Fibroblast of upper back skin (primary cell): ENCODE measurements at regions not wholly inside any gene's neighbourhood (a gene's known extent, or its start where the extent isn't known, plus 50 kb on each side); places are given as distances from the start of the nearest gene placed in this dataset.
"Not testable (repeated sequence)": the region's sequence is repeated elsewhere in the genome, so short reads cannot be mapped to it uniquely, and the experiment has no call there.

Experiments used
- DNase-seq: peaks from one replicate; pipeline ENCODE4 v3.0.0-alpha.2; 2013

DNA sequence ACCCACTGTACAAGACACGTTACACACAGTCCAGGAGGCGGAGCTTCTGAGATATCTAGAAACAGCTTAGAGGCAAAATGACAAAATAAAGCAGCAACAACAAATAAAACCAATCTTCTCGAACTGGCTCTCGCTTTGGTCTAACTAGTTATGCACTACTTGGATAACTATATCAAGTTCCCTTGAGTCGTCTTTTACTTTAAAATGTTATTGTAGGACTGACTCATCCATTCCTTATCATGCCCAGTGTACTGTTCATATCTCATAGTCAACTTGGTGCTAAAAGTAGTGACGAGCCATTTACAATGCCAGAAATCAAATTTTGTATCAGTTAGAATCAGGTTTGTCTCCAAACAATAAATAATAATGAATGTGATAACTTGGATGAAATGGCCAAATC, 102.5 kb upstream of the SLC35G4 start:
- DNase-seq: no peak

DNA sequence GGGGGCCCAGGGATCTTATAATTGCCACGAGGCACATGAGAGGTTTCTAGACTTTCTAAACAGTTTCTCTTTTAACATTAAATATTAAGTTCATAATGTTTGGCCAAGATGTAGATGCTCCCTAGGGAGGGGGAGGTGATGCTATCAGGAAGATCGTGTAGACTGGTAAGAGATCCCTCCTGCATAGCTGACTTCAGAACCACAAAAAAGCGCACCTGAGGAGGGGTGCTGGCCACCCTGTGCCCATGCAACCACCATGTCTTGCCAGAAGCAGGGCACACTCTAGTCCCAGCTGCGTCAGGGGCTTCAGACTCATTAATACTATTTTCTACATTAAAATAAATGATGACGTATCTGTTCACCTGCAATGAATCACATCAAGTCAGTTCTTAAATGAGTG, 103.4 kb upstream of the SLC35G4 start:
- DNase-seq: no peak

DNA sequence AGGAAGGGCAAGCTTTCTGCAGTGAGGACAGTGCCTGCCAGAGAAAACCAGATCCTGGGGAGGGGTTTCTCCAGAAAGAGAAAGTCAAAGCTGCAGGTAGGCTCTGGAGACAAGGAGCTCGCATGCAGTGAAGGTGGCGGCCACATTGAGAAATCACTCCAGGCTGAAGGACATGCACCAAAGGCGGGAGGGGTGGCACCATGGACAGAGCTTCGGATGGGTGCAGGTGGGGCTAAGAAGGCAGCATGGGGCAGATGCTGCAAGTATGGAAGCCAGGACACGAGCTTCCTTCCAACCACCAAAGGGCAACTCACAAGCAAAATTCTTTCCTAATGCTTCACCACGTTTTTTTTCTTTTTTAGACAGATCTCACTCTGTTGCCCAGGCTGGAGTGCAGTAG, 104.4 kb upstream of the SLC35G4 start:
- DNase-seq: no peak

DNA sequence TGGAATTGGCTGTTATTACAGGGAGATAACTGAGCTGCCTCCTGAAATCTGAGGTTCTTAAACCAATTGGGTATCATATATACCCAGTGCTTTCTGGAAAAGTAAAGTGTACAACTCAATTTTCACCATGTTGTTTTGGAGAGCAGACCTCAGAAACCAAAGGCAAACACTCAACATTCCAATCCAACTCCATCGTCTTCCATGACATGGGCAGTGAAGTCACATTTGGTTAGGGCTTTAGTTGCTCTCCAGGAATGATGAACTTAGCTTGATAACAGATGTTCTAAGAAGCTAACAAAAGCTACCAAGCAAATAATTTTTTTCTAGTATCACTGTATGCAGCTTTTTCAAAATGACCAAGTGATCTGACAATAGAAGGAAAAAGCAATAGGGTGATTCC, 107.0 kb upstream of the SLC35G4 start:
- DNase-seq: peak; percentile 59

DNA sequence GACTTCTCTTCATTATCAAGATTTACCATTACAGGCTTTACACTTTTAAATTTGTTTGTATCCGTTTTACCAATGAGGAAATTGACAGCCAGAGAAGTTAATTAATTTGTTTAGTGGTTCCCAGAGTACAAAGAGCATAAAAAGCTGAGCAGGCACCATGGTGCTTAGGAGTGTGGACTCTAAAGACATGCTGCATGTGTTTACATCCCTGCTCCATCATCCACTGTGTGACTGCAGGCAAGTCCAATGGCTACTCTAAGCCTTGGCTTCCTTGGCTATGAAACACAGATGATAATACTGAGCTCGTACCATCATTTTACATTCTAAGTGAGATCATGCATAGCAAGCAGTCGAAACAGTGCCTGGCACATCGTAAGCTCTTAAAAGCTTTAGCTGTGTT, 108.0 kb upstream of the SLC35G4 start:
- DNase-seq: no peak

DNA sequence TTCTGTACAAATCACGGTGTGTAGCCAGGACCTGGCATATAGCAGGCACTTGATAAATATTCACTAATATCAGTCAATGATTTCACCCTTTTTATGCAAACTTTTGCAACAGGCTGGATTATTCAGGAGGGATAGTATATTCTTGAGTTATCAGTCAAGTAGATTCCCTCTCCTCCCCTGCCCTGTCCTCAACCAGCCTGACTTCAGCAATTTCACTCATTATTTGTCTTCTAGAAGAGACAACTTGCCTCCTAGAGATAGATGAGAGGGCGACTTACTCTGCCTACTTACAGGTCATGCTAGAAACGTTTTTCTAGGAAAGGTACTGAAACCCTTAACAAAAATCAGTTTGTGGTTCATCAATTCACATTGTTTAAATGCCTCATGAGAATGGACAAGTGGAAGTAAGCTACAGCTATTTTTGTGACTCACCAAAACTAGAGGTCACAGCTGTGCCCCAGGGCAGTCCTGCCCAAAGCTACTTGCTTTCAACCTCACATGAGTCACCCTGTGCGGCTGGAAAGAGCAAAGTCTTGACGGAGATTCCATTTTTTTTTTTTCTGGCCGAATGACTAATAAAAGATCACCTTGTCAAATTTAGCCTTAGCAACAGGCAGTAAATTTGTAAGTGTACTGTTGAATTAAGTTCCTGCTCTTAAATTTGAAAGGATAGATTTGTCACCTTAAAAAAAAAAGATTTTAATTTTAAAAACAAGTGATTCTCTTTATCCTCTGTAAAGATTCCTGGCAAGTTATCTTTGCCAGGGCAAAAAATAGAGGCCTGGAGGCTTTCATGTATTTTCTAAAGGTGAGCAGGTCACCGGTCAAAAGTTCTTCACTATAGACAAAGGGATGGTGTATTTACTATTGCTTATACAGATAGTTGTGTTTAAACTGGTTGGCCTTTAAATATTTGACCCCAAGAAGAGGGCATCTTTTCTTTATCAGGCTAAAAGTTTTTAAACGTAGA, 109.0 kb upstream of the SLC35G4 start:
- DNase-seq: peak; percentile 98

DNA sequence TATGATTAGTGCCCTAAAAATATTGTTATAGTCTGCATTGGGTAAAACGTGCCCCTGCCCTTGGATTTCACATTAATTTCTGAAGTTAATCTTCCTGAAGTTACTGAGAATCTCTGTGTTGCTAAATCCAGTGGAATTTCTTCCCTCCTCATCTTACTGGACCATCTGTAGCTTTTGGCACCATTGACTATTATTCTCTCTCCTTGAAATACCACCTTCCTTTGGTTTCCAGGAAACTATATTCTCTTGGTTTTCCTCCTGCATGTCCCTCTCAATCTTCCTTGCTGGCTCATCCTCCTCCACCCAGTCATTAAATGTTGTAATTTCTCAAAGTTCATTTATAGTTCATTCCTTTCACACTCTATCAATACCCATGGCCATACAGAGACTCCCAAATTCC, 110.6 kb upstream of the SLC35G4 start:
- peak; percentile 40 for DNase-seq

DNA sequence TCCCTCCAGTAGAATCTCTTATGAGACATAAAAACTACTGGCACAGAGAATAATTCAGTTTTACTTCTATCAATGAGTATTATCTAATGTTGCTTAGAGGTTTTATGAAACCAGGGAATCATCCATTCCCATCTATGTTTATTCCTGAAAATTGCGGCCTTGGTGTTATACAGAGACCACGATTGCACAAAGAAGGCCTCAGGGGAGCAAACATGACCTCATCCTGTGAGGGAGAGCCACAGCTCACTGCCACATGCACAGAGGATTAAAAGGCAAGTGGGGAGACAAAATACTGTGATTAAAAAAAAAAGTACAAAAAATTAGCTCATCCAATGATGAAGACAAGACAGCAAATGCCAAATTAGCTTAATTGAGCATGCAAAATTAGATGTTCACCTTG, 111.8 kb upstream of the SLC35G4 start:
- peak; percentile 64 for DNase-seq

DNA sequence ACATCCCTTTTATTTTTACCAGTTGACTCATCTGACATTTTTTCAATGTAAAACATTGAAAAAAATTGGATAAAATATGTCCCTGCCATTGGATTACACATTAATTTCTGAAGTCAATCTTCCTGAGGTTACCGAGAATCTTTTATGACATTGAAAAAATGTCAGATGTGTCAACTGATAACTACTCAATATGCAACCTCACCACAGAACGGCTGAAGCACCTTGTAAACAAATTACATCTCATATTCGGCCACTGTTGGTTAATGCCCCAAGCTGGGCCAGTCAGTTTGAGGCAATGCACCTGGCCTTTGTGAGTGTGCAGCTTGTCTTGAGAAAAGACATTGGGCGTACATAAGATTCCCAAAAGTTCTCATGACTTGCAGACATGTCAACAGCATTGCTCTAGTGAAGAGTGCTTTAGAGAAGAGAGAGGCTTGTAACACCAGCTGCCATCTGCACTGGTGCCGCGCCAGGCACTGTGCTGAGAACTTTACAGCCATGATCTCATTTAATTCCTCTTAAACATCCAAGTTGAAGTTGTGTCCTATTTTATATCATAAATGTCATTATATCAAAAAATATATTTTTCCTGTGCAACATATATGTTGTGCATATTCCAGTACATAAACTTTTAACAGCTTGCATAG, 112.7 kb upstream of the SLC35G4 start:
- DNase-seq: no peak

DNA sequence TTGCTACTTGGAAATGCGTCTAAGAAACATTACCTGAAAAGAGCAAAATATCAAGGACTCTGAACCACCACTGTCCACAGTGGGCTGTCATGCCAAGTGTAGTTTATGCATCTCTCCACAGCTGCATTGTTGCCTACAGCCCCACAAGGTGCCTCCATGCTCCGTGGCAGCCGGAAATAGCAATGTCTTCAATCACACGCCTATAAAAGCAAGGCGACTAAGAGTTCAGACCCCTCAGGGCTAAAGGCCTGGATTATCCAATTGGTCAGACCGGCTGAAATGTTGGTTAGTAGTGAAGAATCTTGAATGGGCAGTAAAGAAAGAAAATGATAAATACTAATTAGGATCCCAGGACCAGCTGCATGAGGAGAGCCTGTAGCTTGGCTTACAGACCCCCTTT, 114.0 kb upstream of the SLC35G4 start:
- DNase-seq: no peak

DNA sequence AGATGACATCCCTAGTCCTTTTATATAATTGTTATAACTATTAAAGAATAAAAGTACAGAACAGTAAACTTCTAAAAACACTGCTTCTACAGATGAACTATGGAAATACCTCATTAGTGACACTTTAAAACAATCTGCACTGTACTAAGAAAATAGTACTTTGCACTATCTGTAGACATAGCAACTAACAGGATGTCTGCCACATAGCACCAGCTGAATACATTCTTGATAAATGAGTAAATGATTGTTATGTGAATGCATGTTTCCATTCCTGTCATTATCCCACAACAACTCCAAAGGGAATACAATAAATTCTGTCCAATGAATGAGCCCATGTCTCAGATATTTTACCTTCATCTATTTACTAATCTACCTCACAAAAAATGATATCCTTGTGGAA, 115.3 kb upstream of the SLC35G4 start:
- DNase-seq: peak; percentile 55

DNA sequence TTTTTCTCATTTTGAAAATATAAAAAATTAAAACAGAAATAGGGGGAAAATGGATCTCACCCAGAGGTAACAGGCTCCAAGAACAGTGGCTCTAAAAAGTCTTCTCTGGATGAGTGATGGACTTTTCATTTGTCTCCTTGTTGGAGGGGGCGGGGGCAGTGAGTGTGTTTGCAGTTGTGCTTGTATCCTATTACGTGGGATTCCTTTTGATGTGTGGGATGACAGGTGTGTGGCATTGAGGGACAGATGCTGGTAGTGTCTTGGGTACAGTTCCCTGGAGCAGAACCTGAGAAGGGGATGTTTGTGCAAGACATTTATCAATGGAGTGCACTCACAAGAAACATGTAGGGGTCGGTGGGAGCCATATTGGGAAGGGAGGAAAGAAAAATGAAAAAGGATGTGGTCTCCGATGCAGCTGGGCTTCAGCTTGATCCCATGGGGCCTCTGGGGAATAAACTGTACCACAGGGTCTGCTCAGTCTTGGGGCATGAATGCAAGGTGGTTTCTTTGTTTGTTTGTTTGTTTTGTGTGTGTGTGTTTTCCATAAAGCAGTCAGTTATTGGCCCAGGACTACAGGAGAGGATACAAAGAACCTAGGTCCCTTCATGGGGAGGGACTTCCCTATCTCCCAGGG, 120.0 kb upstream of the SLC35G4 start:
- no peak for DNase-seq

DNA sequence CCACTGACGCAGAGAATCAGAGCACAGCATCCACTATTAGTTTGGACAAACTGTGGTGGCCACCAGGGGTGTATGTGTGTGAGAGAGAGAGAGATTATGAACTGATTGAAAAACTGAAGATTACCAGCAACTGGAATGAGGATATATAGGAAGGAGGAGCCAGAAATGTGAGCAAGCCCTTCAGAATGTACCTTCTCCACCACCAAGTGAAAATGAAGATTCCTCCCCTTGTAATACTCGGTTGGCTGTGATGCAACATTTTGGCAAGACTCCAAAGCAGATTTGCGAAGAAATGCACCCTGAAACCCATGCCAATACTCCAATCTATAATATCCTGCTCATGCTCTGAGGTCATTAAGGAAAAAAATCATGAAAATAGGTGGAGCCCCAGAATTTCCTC, 121.2 kb upstream of the SLC35G4 start:
- peak; percentile 85 for DNase-seq

DNA sequence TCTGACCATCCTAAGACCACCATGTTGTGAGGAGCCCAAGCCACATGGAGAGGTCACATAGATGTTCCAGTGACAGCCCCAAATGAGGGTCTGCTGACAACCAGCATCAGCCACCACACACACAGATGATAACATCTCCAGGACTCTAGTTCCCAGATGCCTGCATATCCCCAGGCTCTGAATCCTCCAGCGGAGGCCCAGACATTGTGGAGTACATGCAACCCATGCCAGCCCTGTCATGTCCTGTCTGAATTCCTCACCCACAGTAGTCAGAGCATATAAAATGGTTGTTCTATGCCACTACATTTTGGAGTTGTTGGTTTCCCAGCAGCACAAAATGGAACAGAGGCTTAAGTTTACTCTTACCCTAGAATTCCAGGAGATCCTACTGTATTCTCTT, 122.0 kb upstream of the SLC35G4 start:
- no peak for DNase-seq

DNA sequence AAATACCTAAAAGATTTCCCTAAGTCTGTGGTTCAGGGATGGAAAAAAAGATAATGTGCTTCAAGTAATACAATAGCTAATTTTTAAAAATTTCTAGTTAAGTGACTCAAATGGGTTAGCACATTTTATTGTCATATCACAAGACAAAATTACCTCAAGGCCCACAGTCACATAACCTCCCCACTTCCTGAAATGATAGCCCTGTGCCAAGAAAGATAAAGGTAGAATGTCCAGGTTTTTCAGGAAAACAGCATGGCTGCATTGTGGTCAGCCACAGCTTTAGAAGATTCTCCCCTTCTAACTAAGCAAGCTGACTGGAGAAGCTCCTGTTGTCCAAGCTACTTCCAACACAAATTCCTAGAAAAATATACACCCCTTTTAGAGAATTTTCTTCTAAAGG, 127.1 kb upstream of the SLC35G4 start:
- no peak for DNase-seq

DNA sequence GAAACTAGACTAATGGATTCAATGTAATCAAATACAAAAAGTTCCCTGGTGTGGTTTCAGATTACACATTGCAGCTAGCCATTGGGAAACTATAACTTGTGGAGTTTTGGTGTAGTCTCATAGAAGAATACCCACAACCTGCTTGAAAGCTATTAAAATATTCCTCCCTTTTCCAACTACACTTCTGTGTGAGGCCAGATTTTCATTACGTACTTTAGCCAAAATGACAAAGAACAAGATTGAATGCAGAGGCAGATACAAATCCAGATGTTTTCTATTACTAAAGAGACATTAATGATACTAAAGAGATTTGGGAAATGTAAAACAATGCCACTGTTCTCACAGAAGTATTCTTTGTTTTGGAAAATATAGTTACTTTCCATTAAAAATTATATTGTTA, 128.7 kb upstream of the SLC35G4 start:
- DNase-seq: no peak

DNA sequence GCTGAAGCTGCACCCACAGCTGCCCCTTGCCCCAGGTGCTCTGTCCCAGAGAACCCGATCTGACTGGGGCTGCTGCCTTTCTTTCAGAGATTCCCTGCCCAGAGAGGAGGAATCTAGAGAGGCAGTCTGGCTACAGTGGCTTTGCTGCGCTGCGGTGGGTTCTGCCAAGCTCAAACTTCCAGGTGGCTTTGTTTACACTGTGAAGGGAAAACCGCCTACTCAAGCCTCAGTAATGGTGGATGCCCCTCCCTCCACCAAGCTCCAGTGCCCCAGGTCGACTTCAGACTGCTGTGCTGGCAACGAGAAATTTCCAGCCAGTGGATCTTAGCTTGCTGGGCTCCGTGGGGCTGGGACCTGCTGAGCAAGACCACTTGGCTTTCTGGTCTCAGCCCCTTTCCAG, 130.4 kb upstream of the SLC35G4 start:
- not testable (repeated sequence) for DNase-seq

DNA sequence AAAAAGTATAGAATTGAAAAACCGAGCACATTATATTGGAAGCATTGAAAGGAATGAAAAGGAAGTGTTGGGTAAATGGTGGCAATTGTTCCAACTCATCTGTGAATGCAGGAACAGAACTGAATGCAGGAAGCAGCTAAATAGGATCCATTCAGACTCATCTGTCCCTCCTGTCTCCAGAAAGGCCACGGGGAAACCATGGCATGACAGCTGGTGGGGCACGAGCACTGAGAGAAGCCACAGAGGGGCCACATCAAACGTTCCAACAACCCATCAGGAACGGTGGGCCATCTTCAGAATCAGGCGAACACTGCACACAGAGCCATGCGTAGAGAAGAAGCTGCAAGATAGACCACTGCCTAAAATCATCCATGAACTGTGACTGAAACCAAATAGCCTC, 138.5 kb upstream of the SLC35G4 start:
- no peak for DNase-seq

DNA sequence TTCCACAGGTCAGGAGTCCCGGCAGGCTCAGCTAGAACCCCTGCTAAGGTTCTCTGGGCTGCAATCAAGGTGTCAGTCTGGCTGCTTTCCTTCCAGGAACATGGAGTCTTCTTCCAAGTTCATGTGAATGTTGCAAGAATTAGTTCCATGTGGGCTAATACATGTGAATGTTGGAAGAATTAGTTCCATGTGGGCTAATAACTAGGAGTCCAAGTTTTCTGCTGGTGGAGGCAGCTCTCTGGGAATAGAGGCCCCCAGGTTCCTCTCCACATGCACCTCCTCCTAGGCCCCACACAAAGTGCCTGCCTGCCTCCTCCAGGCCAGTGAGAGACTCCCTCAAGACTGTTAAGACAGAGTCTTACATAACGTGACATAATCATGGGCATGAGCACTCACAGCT, 140.8 kb upstream of the SLC35G4 start:
- DNase-seq: peak; percentile 32

DNA sequence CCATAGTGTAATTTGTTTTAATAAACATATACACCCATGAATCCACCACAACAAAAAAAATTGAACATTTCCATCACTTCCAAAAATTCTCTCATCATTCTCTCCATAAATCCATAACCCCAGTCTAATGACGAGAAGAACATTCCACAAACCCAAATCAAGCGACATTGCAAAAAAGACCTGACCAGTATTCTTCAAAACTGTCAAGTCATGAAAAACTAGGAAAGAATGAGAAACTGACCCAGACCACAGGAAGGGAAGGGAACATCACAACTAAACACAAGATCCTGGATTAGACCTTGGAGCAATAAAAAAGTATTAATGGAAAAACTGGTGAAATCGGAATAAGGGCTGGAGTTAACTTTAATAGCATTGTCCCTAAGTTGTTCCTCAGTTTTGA, 141.3 kb upstream of the SLC35G4 start:
- peak; percentile 12 for DNase-seq

DNA sequence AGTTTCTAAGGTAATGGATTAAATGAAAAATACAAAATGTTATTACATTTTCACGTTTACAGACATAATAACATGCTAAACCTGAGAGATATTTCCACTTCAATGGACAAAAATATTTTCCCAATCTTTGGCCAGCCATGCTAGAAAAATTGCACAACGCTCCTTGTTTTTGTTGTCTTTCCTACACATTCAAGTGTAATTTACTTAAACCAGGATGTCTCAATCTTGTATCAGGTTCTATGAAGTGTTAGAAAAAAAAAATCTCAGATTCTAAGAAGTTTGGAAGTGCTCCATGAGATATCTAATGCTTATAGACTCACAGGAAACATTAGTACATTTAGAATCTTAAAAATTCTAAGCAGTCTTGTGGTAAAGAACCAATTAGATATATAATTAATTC, 141.8 kb upstream of the SLC35G4 start:
- no peak for DNase-seq

DNA sequence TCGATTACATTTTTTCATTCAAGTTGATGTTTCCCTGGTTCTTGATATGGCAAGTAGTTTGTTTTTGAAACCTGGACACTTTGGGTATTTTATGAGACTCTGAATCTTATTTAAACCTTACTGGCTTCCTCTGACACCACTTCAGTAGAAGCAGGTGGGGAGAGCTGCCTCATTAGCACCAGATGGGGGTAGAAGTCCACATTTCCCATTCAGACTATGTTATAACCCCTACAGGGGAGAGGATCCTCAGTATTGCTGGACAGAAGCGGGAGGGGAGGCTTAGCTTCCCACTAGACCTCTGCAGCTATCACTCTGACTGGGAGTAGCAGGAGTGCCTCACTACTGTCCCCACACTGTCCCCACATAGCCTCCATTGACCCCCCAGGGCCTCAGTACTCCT, 145.3 kb upstream of the SLC35G4 start:
- no peak for DNase-seq

DNA sequence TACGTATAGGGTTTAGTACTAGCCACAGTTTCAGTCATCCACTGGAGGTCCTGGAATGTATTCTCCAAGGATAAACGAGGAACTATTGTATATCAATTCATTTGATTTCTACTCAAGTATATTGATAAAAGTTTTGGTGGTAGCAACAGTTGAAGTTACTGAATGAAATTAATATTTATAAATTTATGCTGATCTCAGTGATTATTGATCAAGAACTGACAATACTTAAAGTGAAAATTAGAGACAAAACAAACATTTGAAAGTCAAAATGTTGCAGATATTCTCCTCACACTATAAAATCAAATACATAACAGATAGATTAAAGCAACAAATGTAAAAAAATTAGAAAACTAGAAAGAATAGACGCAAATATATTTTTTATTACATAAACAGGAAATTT, 150.9 kb upstream of the SLC35G4 start:
- no peak for DNase-seq

DNA sequence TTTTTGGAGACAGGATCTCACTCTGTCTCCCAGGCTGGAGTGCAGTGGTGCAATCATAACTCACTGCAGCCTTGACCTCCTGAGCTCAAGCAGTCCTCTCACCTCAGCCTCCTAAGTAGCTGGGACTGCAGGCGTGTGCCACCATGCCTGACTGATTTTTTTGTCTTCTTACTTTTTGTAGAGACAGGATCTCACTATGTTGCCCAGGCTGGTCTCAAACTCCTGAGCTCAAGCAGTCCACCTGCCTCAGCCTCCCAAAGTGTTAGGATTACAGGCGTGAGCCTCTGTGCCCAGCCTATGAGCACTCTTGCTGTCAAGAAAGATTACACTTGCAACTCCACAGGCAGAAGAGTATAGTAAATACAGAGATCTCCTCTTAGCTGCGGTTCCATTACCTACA, 151.5 kb upstream of the SLC35G4 start:
- DNase-seq: not testable (repeated sequence)
